ENCODE measurements at regions not wholly inside any gene's neighbourhood (a gene's known extent, or its start where the extent isn't known, plus 50 kb on each side); places are given as distances from the start of the nearest gene placed in this dataset.

GRCh38 chr2:144834998-144835633 is 315.2 kb upstream of the ZEB2 start:
- in situ Hi-C loops (cut with MboI; ENCODE audit: low sequenced_read_pairs) = no loop called here

GRCh38 chr2:144834363-144834762 is 314.4 kb upstream of the ZEB2 start:
- in situ Hi-C loops (cut with MboI; ENCODE audit: low sequenced_read_pairs) = no loop called here

- in situ Hi-C loops (cut with MboI; ENCODE audit: low sequenced_read_pairs) = no loop called here
Measured at GRCh38 chr2:144833075-144833637, 313.2 kb upstream of the ZEB2 start.

- in situ Hi-C loops (cut with MboI; ENCODE audit: low sequenced_read_pairs) = no loop called here
Measured at GRCh38 chr2:144832048-144832447, 312.1 kb upstream of the ZEB2 start.

GRCh38 chr2:144830543-144830942 is 310.6 kb upstream of the ZEB2 start:
- in situ Hi-C loops (cut with MboI; ENCODE audit: low sequenced_read_pairs) = no loop called here

GRCh38 chr2:144827404-144827803 is 307.5 kb upstream of the ZEB2 start:
- in situ Hi-C loops (cut with MboI; ENCODE audit: low sequenced_read_pairs) = no loop called here

GRCh38 chr2:144826105-144826504 is 306.2 kb upstream of the ZEB2 start:
- in situ Hi-C loops (cut with MboI; ENCODE audit: low sequenced_read_pairs) = no loop called here

- in situ Hi-C loops (cut with MboI; ENCODE audit: low sequenced_read_pairs) = no loop called here
Measured at GRCh38 chr2:144825331-144826020, 305.6 kb upstream of the ZEB2 start.

GRCh38 chr2:144824306-144825080 is 304.6 kb upstream of the ZEB2 start:
- in situ Hi-C loops (cut with MboI; ENCODE audit: low sequenced_read_pairs) = no loop called here

- in situ Hi-C loops (cut with MboI; ENCODE audit: low sequenced_read_pairs) = no loop called here
Measured at GRCh38 chr2:144822966-144823365, 303.0 kb upstream of the ZEB2 start.

- in situ Hi-C loops (cut with MboI; ENCODE audit: low sequenced_read_pairs) = no loop called here
Measured at GRCh38 chr2:144812288-144812687, 292.4 kb upstream of the ZEB2 start.

- in situ Hi-C loops (cut with MboI; ENCODE audit: low sequenced_read_pairs) = no loop called here
Measured at GRCh38 chr2:144801766-144802165, 281.8 kb upstream of the ZEB2 start.

GRCh38 chr2:144801325-144801724 is 281.4 kb upstream of the ZEB2 start:
- in situ Hi-C loops (cut with MboI; ENCODE audit: low sequenced_read_pairs) = no loop called here

GRCh38 chr2:144798989-144799388 is 279.1 kb upstream of the ZEB2 start:
- in situ Hi-C loops (cut with MboI; ENCODE audit: low sequenced_read_pairs) = no loop called here

- in situ Hi-C loops (cut with MboI; ENCODE audit: low sequenced_read_pairs) = no loop called here
Measured at GRCh38 chr2:144798034-144798433, 278.1 kb upstream of the ZEB2 start.

GRCh38 chr2:144796936-144797335 is 277.0 kb upstream of the ZEB2 start:
- in situ Hi-C loops (cut with MboI; ENCODE audit: low sequenced_read_pairs) = no loop called here

- in situ Hi-C loops (cut with MboI; ENCODE audit: low sequenced_read_pairs) = no loop called here
Measured at GRCh38 chr2:144796164-144796563, 276.2 kb upstream of the ZEB2 start.

GRCh38 chr2:144785253-144785652 is 265.3 kb upstream of the ZEB2 start:
- in situ Hi-C loops (cut with MboI; ENCODE audit: low sequenced_read_pairs) = no loop called here

GRCh38 chr2:144780983-144781382 is 261.1 kb upstream of the ZEB2 start:
- in situ Hi-C loops (cut with MboI; ENCODE audit: low sequenced_read_pairs) = no loop called here

- in situ Hi-C loops (cut with MboI; ENCODE audit: low sequenced_read_pairs) = no loop called here
Measured at GRCh38 chr2:144776766-144777165, 256.8 kb upstream of the ZEB2 start.

- in situ Hi-C loops (cut with MboI; ENCODE audit: low sequenced_read_pairs) = no loop called here
Measured at GRCh38 chr2:144774809-144775208, 254.9 kb upstream of the ZEB2 start.

GRCh38 chr2:144771348-144771747 is 251.4 kb upstream of the ZEB2 start:
- in situ Hi-C loops (cut with MboI; ENCODE audit: low sequenced_read_pairs) = no loop called here
